ENCODE measurements at regions not wholly inside any gene's neighbourhood (a gene's known extent, or its start where the extent isn't known, plus 50 kb on each side); places are given as distances from the start of the nearest gene placed in this dataset.
A peak's percentile ranks its signal among the peaks of the same experiment; 100 is the strongest.

DNA sequence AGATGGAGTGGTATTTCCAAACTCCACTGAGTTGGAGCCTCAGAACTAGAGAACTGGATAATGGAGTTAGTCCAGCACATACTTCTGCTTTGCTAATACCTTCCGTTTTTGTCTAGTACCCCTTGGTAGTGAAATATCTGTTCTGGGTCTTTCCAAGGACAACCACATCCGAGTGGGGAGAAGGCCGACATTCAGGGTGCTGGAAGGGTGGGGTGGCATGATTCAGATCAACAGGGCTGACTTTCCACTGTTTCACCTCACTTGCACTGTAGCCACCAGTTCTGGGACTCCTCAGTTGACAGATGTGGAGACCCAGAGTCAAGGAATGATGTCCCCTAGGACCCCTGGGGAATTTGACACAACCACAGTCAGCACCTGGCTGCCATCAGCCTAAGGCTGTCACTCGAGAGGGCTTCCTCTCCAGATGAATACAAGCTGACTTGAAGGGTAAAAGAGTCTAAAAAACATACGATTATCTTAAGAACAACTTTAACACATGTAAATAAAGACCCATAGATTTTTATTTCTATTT is 84.8 kb upstream of the HNF1B start:
- Histone ChIP-seq H3K36me3 (ENCODE audit: control insufficient read depth, insufficient read depth, low read length) (no peaks in the 10 kb centered on the region), H3K27ac (ENCODE audit: low read length) (no peak overlapping the region), H3K27me3 (ENCODE audit: control insufficient read depth, insufficient read depth, low read length) (no peaks in the 10 kb centered on the region), H3K4me3 (ENCODE audit: low read length) (no peak overlapping the region), H3K4me1 (ENCODE audit: control insufficient read depth, insufficient read depth, low read length) (peaks cover 9% of the 10 kb centered on the region), H3K9me3 (replicated peaks; ENCODE audit: control insufficient read depth, low read depth, low read length) (no peaks in the 10 kb centered on the region)
- 60% methylated on average over 1 of the region's 5 CpGs for WGBS (ENCODE audit: insufficient coverage)
- DNase-seq: no peak

DNA sequence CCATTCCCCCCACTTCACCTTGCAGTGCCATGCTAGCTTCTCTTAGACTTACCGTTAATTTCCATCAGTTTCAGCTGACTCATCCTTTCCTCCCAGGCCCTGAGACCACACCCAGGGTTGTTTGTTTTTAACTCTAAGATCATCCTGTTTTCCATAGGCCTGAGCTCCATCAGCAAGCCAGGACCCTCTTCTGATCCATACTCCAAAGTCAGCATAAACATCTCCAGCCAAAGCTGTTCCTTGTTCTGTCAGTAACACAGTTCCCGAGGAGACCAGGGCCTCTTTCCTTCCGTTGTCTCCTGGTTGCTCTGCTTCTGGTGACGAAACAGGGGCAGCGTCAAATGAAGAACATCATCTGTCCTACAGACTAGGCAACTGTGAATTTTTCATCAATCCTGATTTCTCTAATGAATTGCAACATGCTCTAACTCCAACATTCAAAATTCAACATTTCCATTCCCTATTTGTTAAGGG is 83.8 kb upstream of the HNF1B start:
- WGBS (ENCODE audit: insufficient coverage): 56% methylated on average over 4 of the region's 5 CpGs
- H3K27me3 ChIP-seq (ENCODE audit: control insufficient read depth, insufficient read depth, low read length): no peaks in the 10 kb centered on the region
- H3K4me3 ChIP-seq (ENCODE audit: low read length): no peak overlapping the region
- H3K27ac ChIP-seq (ENCODE audit: low read length): no peak overlapping the region
- no peaks in the 10 kb centered on the region for H3K9me3 ChIP-seq (replicated peaks; ENCODE audit: control insufficient read depth, low read depth, low read length)
- peak; percentile 61 for DNase-seq
- H3K4me1 ChIP-seq (ENCODE audit: control insufficient read depth, insufficient read depth, low read length): peaks cover 9% of the 10 kb centered on the region
- no peaks in the 10 kb centered on the region for H3K36me3 ChIP-seq (ENCODE audit: control insufficient read depth, insufficient read depth, low read length)

DNA sequence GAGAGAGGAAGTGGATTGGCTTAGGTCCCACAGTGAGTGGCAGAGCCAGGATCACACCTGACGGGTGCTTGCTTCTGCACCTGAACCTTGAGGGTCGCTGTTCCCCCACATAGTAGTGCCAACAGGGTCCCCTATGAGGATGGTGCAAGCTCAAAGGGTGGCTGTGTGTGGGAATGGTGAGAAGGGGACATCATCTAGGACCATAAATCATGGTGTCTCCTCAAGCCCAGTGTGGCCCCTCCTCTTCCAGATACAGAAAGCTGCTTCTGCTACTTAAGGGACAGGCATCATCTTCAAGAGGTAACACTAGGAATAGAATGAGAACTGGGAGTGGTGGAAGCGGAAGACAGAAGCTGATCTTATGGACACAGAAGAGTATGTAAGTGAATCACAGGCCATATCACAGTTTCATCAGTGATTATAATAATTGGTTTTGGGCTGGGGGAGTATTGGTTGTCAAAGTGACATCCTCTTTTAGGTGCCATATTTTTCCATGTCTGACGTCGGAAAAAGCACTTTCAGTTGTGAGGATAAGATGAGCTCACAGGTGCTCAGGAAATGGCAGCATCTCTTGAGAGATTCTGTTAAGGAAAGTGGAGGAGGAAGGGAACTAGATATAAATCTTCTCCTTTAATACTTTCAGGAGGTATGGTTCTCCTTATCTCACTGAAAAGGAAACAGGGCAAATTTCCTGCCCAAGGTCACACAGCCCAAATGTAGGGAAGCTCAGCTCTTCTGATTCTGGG is 83.2 kb upstream of the HNF1B start:
- Histone ChIP-seq H3K4me1 (ENCODE audit: control insufficient read depth, insufficient read depth, low read length) (peaks cover 9% of the 10 kb centered on the region), H3K27me3 (ENCODE audit: control insufficient read depth, insufficient read depth, low read length) (no peaks in the 10 kb centered on the region), H3K9me3 (replicated peaks; ENCODE audit: control insufficient read depth, low read depth, low read length) (no peaks in the 10 kb centered on the region), H3K36me3 (ENCODE audit: control insufficient read depth, insufficient read depth, low read length) (no peaks in the 10 kb centered on the region), H3K4me3 (ENCODE audit: low read length) (no peak overlapping the region), H3K27ac (ENCODE audit: low read length) (no peak overlapping the region)
- WGBS (ENCODE audit: insufficient coverage): 10% methylated on average over 2 of the region's 5 CpGs
- DNase-seq: no peak

- Histone ChIP-seq H3K27ac (ENCODE audit: low read length) (no peak overlapping the region), H3K9me3 (replicated peaks; ENCODE audit: control insufficient read depth, low read depth, low read length) (no peaks in the 10 kb centered on the region), H3K27me3 (ENCODE audit: control insufficient read depth, insufficient read depth, low read length) (no peaks in the 10 kb centered on the region), H3K36me3 (ENCODE audit: control insufficient read depth, insufficient read depth, low read length) (no peaks in the 10 kb centered on the region), H3K4me1 (ENCODE audit: control insufficient read depth, insufficient read depth, low read length) (peaks cover 9% of the 10 kb centered on the region), H3K4me3 (ENCODE audit: low read length) (no peak overlapping the region)
- 60% methylated on average over 1 of the region's 4 CpGs for WGBS (ENCODE audit: insufficient coverage)
- DNase-seq: peak; percentile 52
Observed at GRCh38 chr17:37826497-37827430, 81.9 kb upstream of the HNF1B start.

DNA sequence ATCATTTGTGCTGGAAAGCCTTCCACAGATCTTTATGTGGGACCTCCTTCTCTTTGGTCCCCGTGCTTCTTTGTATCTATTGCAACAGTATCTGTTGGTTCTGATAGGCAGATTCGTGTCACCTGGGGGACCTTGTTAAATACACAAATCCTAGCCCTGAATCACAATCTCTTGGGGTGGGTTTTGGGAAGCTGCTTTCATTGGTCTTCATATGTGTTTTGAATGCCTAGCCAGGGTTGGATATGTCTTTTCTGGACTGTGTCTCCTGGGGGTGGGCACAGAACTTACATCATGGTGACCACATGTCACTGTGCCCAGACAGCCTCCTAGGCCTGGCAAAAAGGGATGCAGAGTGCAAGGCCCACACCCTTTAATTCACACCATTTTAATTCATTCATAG is 81.0 kb upstream of the HNF1B start:
- no peak overlapping the region for H3K27ac ChIP-seq (ENCODE audit: low read length)
- no peak for DNase-seq
- no peaks in the 10 kb centered on the region for H3K27me3 ChIP-seq (ENCODE audit: control insufficient read depth, insufficient read depth, low read length)
- H3K9me3 ChIP-seq (replicated peaks; ENCODE audit: control insufficient read depth, low read depth, low read length): no peaks in the 10 kb centered on the region
- no peaks in the 10 kb centered on the region for H3K36me3 ChIP-seq (ENCODE audit: control insufficient read depth, insufficient read depth, low read length)
- H3K4me3 ChIP-seq (ENCODE audit: low read length): no peak overlapping the region
- H3K4me1 ChIP-seq (ENCODE audit: control insufficient read depth, insufficient read depth, low read length): peaks cover 9% of the 10 kb centered on the region
- WGBS (ENCODE audit: insufficient coverage): no CpG with 5 or more reads among the region's 2 CpGs

- Histone ChIP-seq H3K4me3 (ENCODE audit: low read length) (no peak overlapping the region), H3K36me3 (ENCODE audit: control insufficient read depth, insufficient read depth, low read length) (no peaks in the 10 kb centered on the region), H3K4me1 (ENCODE audit: control insufficient read depth, insufficient read depth, low read length) (peaks cover 9% of the 10 kb centered on the region), H3K9me3 (replicated peaks; ENCODE audit: control insufficient read depth, low read depth, low read length) (no peaks in the 10 kb centered on the region), H3K27ac (ENCODE audit: low read length) (no peak overlapping the region), H3K27me3 (ENCODE audit: control insufficient read depth, insufficient read depth, low read length) (no peaks in the 10 kb centered on the region)
- WGBS (ENCODE audit: insufficient coverage): 54% methylated on average over 8 of the region's 13 CpGs
- DNase-seq: peak; percentile 46
Observed at GRCh38 chr17:37824534-37825485, 80.0 kb upstream of the HNF1B start.

- H3K36me3 ChIP-seq (ENCODE audit: control insufficient read depth, insufficient read depth, low read length): no peaks in the 10 kb centered on the region
- no peak for DNase-seq
- H3K27ac ChIP-seq (ENCODE audit: low read length): no peak overlapping the region
- no peaks in the 10 kb centered on the region for H3K9me3 ChIP-seq (replicated peaks; ENCODE audit: control insufficient read depth, low read depth, low read length)
- no peak overlapping the region for H3K4me3 ChIP-seq (ENCODE audit: low read length)
- H3K4me1 ChIP-seq (ENCODE audit: control insufficient read depth, insufficient read depth, low read length): peaks cover 9% of the 10 kb centered on the region
- no peaks in the 10 kb centered on the region for H3K27me3 ChIP-seq (ENCODE audit: control insufficient read depth, insufficient read depth, low read length)
Observed at GRCh38 chr17:37823996-37824395, 79.1 kb upstream of the HNF1B start.

GRCh38 chr17:37820995-37821713 is 76.3 kb upstream of the HNF1B start:
- Histone ChIP-seq H3K36me3 (ENCODE audit: control insufficient read depth, insufficient read depth, low read length) (no peaks in the 10 kb centered on the region), H3K9me3 (replicated peaks; ENCODE audit: control insufficient read depth, low read depth, low read length) (no peaks in the 10 kb centered on the region), H3K27me3 (ENCODE audit: control insufficient read depth, insufficient read depth, low read length) (no peaks in the 10 kb centered on the region), H3K27ac (ENCODE audit: low read length) (no peak overlapping the region), H3K4me3 (ENCODE audit: low read length) (no peak overlapping the region), H3K4me1 (ENCODE audit: control insufficient read depth, insufficient read depth, low read length) (peaks cover 9% of the 10 kb centered on the region)
- WGBS (ENCODE audit: insufficient coverage): 50% methylated on average over 1 of the region's 5 CpGs
- no peak for DNase-seq

GRCh38 chr17:37820313-37820994 is 75.6 kb upstream of the HNF1B start:
- WGBS (ENCODE audit: insufficient coverage): 90% methylated on average over 2 of the region's 4 CpGs

More at GRCh38 chr17:37820313-37820994, 75.6 kb upstream of the HNF1B start:
- no peaks in the 10 kb centered on the region for H3K27me3 ChIP-seq (ENCODE audit: control insufficient read depth, insufficient read depth, low read length)
- H3K4me3 ChIP-seq (ENCODE audit: low read length): no peak overlapping the region
- peaks cover 8% of the 10 kb centered on the region for H3K4me1 ChIP-seq (ENCODE audit: control insufficient read depth, insufficient read depth, low read length)
- no peak overlapping the region for H3K27ac ChIP-seq (ENCODE audit: low read length)
- peak; percentile 15 for DNase-seq
- H3K9me3 ChIP-seq (replicated peaks; ENCODE audit: control insufficient read depth, low read depth, low read length): no peaks in the 10 kb centered on the region
- no peaks in the 10 kb centered on the region for H3K36me3 ChIP-seq (ENCODE audit: control insufficient read depth, insufficient read depth, low read length)

Measured in muscle of leg (tissue), 3 donors.